ENCODE measurements at regions not wholly inside any gene's neighbourhood (a gene's known extent, or its start where the extent isn't known, plus 50 kb on each side); places are given as distances from the start of the nearest gene placed in this dataset.

GRCh38 chr16:13291591-13292333, 390.4 kb downstream of the SHISA9 start:
- no peak for DNase-seq (ENCODE audit: extremely low read depth, low read depth)

- no peak for DNase-seq (ENCODE audit: extremely low read depth, low read depth)
These were observed 394.8 kb downstream of the SHISA9 start for GRCh38 chr16:13296206-13296605.

- no peak for DNase-seq (ENCODE audit: extremely low read depth, low read depth)
These were observed 397.3 kb downstream of the SHISA9 start for GRCh38 chr16:13298666-13299065.

- DNase-seq (ENCODE audit: extremely low read depth, low read depth) = no peak
These were observed 398.9 kb downstream of the SHISA9 start for GRCh38 chr16:13300066-13300840.

- DNase-seq (ENCODE audit: extremely low read depth, low read depth) = no peak
These were observed 403.8 kb downstream of the SHISA9 start for GRCh38 chr16:13305019-13305755.

GRCh38 chr16:13306161-13306995, 405.0 kb downstream of the SHISA9 start:
- no peak for DNase-seq (ENCODE audit: extremely low read depth, low read depth)

GRCh38 chr16:13307255-13307654, 405.9 kb downstream of the SHISA9 start:
- DNase-seq (ENCODE audit: extremely low read depth, low read depth) = no peak

- no peak for DNase-seq (ENCODE audit: extremely low read depth, low read depth)
These were observed 406.5 kb downstream of the SHISA9 start for GRCh38 chr16:13307851-13308250.

GRCh38 chr16:13312063-13312462, 410.7 kb downstream of the SHISA9 start:
- no peak for DNase-seq (ENCODE audit: extremely low read depth, low read depth)

GRCh38 chr16:13313351-13313750, 412.0 kb downstream of the SHISA9 start:
- DNase-seq (ENCODE audit: extremely low read depth, low read depth) = no peak

- no peak for DNase-seq (ENCODE audit: extremely low read depth, low read depth)
These were observed 413.2 kb downstream of the SHISA9 start for GRCh38 chr16:13314633-13315032.

GRCh38 chr16:13315642-13316427, 414.4 kb downstream of the SHISA9 start:
- DNase-seq (ENCODE audit: extremely low read depth, low read depth) = no peak

- DNase-seq (ENCODE audit: extremely low read depth, low read depth) = no peak
These were observed 420.9 kb downstream of the SHISA9 start for GRCh38 chr16:13322336-13322735.

GRCh38 chr16:13324851-13325250, 423.5 kb downstream of the SHISA9 start:
- DNase-seq (ENCODE audit: extremely low read depth, low read depth) = no peak

- no peak for DNase-seq (ENCODE audit: extremely low read depth, low read depth)
These were observed 424.0 kb downstream of the SHISA9 start for GRCh38 chr16:13325396-13325795.

- no peak for DNase-seq (ENCODE audit: extremely low read depth, low read depth)
These were observed 430.5 kb downstream of the SHISA9 start for GRCh38 chr16:13331918-13332317.

GRCh38 chr16:13332713-13333255, 431.4 kb downstream of the SHISA9 start:
- no peak for DNase-seq (ENCODE audit: extremely low read depth, low read depth)

- no peak for DNase-seq (ENCODE audit: extremely low read depth, low read depth)
These were observed 431.9 kb downstream of the SHISA9 start for GRCh38 chr16:13333336-13333735.

- DNase-seq (ENCODE audit: extremely low read depth, low read depth) = no peak
These were observed 434.5 kb downstream of the SHISA9 start for GRCh38 chr16:13335879-13336278.
